NB4 (cell line): ENCODE measurements at regions not wholly inside any gene's neighbourhood (a gene's known extent, or its start where the extent isn't known, plus 50 kb on each side); places are given as distances from the start of the nearest gene placed in this dataset.

Source experiments
- CTCF ChIP-seq: IDR thresholded peaks from one replicate; pipeline ENCODE4 v1.5.1; 2012; ENCODE audit warnings: low read depth, low read length
- POLR2A ChIP-seq: IDR thresholded peaks from 2 replicates; pipeline ENCODE4 v1.6.1; 2011; ENCODE audit warnings: mild to moderate bottlenecking; ENCODE audit not compliant: insufficient read length; ENCODE audit errors: extremely low read depth

- TF ChIP-seq CTCF (no peak), POLR2A (no peak)
Observed at GRCh38 chr2:128380961-128381938, 62.6 kb upstream of the HS6ST1 start.
